ENCODE measurements at regions not wholly inside any gene's neighbourhood (a gene's known extent, or its start where the extent isn't known, plus 50 kb on each side); places are given as distances from the start of the nearest gene placed in this dataset.
"Not testable (repeated sequence)": the region's sequence is repeated elsewhere in the genome, so short reads cannot be mapped to it uniquely, and the experiment has no call there.

DNA sequence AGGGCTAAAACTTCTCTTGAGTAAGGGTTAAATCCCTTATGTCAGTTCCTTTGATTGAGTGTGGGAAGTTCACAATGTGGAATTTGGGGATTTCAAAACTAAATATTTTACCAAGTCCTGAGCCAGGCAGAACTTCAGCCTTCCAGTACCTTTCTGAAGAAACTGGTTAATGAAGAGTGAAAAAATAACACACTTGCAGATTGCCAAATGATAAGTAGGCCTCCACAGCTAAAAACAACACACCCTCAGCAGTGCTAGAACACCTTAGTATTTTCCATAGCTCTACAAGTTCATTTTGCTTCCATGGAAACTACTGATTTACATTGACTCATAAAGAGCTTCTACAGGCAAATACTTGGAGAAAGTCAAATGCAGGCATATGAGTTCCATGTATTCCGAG is 326.8 kb downstream of the ZNF674 start:
- no peak for DNase-seq

DNA sequence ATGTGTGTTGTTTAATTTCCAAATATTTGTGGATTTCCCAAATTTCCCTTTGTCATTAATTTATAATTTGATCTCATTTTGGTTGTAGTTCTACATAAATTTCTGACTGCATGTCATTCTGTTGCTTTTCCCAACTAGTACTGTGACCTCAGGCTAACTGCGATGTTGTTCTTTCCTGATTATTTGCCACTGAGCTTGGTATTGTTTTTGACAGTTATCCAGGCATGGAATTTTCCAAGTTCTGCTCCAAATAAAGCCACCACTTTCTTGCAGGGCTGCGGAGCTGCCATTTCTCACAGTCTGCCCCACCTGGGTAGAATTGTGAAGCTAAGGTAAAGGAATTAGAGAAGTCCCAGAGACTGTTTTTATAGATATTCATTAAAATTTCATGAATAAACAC is 328.8 kb downstream of the ZNF674 start:
- no peak for DNase-seq

DNA sequence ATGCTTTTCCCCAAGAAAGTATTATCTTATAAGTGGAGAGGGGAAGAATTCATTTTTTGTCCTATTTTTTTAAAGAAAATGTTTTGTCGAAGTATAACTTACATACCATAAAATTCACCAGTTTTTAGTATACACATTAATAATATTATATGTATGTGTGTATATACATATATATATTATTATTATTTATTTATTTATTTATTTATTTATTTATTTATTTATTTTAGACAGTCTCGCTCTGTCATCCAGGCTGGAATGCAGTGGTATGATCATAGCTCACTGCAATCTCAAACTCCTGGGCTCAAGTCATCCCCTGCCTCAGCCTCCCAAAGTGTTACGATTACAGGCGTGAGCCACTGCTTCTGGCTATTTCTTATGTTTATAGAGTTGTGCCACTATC is 334.1 kb downstream of the ZNF674 start:
- DNase-seq: no peak

DNA sequence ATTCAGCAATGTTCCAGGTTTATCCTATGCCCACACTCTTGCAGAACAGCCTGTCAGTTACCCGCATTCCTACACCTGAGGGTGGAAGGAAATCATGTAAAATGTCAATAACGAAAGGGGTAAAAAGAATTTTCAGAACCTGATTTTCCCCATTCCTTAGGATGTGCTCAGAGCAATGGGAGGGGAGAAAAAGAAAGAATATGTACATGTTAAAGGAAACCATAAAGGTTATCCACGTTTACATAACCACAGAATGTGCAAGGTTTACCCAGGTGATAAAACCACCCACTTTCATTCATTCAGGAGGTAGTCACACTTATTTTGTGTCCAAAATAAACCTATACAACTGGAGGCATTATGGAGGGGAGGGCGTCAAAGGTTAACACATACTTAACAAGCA is 335.5 kb downstream of the ZNF674 start:
- no peak for DNase-seq

DNA sequence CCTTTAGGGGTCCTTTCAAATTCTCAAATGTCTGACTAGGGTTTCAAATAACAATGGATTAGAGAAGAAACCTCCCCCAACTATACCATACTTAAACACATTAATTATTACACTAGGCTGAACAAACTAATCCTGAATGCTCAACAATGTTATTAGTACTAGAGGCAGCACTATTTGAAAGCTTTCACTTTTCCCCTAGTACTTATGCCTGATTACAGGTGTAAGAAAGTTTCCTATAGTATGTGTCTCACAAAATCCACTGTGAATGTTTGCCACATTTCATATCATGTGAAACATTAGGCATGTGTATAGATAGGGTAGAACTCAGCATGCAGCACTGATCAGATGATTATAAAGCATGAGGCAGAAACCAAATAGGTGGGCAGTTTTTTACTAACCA is 336.2 kb downstream of the ZNF674 start:
- no peak for DNase-seq

DNA sequence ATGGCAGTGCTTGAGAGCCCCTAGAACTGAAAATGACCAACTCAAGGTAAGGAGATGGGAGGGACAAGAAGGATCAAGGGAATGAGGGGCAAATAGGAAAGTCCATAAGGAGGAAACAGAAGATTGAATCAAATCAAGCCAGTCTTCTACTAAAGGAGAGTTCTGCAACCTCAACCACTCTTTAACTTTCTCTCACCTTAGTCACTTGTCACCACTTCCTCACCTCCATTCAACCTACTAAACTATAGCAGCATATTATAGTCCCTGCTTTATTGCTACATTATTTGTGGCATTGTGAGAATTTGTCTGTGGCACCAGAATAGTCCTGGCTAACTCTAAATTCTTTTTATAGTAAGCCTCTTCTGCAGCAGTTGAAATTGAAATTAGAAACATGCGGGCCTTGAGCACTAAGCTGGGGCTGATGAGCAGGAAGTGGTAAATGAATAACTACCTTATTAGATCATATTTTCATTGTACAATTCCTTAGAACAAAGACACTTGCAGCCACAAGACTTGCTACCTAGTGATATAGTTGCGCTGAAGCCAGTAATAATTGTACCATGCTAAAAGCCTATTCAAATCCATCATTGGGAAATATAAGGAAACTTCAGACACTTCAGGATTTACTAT is 336.9 kb downstream of the ZNF674 start:
- no peak for DNase-seq

DNA sequence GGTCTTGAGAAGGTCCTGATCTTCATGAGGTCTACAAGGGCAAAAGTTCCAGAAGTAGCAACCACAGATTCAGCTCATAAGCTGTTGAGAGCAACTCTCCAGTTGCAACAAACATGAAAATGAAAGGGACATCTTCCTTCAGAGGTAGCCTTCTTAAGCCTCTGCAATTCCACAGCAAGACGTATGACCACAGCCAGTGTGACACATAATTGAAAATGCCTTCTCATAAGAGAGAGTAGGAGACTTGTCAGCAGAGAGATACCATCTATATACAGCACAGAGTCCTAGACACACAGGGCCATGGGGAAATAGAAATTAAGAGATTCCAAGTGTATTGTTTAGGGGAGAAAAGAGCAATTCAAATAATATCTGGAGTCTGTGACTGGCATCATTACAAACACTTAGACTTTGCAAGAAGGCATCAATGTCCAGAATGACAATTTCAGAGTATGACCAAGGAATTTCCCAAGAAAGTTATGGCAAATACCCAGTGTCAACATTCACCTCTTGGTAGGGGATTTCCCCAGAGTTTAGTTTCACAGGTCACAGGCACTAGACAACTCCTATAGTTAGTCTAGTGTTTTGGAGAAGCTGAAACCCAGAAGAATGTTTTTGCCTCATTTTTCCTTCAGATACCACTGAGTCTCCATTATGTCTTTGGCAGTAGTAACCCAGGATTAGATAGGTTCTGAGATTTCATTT is 340.3 kb downstream of the ZNF674 start:
- no peak for DNase-seq

DNA sequence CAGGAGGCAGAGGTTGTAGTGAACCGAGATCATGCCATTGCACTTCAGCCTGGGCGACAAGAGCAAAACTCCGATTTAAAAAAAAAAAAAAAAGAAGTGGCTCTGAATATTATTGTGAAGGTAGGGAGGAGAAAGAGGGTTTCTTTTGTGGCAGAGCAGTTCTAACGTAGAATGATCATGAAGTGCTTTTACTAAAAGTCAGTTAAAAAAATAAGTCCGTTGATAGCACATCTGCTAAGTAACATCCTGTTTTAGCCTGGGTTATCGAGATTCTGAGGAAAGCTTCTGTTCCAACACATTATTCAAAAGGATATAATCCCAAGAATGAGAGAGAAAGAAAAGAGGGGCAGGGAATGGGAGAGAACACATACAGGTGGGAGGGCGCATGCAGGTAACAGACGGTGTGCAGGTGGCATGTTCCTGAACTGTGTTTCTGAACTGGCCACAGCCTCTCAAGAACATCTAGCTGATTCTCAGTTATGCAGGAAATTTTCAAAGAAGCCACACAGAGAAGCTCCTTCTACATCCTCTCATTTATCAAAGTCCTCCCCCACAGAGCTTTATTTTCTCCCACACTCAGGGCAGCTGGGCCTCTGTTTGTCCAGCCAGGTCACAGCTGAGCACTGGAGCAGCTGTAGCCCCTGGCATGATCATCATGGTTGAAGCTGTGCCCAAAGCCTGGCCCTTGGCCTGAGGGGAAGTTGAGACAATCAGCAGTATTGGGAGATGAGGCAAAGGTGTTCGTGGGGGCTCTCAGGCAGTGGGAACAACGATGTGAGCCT is 342.3 kb downstream of the ZNF674 start:
- DNase-seq: no peak

DNA sequence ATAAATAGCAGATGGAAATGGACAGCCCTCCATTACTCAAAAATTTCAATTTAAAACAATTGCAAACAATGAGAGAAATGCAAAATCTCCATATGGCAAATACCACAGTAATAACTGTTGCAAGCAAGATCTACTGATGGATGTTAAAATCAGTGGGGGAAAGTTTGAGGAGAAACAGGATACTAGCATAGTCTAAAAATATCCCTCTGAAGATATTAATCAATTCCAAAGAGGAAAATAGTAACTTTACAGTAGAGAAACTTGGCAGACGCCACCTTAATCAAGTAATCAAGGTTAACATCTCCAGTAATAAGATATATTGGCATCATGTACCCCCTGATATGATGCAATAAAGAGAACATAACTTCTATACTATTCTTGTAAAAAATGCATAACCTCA is 344.8 kb downstream of the ZNF674 start:
- DNase-seq: no peak

DNA sequence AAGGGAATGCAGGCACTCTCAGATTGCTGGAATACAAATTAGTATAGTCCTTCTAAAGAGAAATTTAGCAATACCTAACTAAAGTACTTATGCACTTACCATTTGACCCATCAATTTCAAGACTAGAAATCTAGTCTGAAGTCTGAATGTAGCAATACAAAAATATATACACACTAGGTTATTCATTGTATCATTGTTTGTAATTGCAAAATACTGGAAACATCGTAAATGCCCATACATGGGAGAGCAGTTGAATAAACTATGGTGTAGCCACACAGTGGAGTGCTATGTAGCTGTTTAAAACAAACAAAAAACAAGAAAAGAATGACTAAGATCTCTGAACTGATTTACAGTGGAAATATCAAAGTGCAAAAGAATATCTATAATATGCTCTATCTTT is 346.4 kb downstream of the ZNF674 start:
- DNase-seq: no peak

DNA sequence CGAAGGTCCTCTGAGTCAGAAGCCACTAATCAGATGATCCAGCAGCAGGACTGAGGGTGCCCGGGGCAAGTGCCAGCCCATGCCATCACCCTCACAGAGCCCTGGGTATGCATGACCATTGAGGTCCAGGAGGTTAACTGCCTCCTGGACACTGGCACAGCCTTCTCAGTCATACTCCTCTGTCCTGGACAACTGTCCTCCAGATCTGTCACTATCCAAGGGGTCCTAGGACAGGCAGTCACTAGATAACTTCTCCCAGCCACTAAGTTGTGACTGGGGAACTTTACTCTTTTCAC is 358.5 kb downstream of the ZNF674 start:
- not testable (repeated sequence) for DNase-seq

DNA sequence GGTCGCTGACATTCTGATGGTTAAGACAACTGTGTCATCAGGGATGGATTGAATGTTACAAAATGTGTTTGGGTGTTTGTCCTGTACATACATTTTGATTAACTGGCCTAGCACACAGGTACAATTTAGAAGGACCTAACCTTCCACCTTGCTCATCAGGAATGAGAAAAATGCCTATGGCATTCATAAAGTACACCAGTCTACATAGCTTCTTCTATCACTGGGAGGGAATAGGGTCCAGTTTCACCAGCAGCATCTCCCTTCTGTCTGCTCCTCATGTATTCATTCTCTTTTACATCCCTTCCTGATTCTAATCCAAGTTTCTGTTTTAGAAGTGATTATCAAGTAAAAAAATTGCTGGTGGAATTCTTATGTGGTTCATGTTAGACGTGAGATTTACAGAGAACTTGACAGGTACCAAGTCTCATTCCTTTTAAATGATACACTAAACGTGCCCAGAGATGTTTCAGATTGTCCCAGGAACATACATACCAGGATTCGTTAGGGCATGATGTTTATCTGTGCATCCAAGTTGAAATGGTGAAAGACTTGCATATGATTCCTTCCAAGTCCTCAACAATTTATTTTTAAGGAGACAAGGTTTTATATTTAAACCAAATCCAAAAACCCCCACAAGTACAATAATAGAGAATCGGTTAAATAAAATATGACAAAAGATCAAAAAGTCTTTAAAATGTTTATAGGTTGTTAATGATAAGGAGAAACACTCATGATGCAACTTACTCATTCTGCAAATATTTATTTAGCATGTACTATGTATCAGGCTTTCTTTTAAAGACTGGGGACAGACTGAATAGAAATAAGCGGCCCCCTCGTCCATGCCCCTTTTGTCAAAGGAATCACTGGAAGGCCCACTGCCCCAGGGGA is 359.1 kb downstream of the ZNF674 start:
- DNase-seq: no peak

DNA sequence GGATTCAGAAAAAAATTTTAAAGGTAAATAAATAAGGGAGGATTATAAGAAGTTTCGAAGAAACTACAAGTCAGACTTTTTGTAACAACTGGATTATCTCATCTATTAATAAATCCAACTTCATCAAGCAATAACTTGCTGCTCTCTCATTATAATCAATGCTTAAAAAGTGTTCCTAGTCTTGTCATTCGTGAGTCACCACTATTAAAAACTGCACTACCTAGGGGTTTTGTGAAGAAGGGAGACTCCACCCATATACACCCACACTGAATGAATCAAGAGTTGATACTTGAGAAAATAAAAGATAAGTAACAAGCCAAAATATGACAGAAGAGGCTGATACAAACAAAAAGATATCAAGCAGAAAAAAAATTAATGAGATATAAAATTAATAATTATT is 360.5 kb downstream of the ZNF674 start:
- DNase-seq: no peak

DNA sequence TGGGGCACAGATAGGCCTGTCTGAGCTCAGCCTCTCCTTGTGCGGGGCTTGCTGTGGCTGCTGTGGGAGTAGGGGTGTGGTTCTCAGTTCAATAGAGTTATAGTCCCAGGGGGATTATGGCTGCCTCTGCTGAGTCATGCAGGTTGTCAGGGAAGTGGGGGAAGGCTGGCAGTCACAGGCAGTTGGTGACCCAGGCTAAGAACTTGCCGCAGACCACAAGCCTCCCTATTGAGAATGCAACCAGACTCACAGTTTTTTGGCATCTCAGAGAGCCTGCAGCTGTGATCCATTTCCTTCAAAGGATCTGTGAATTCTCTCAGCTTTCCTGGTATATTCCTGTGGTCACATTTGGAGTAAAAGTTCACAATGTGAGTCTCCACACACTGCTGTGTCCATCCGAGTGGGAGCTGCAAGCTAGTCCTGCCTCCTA is 364.9 kb downstream of the ZNF674 start:
- DNase-seq: no peak

DNA sequence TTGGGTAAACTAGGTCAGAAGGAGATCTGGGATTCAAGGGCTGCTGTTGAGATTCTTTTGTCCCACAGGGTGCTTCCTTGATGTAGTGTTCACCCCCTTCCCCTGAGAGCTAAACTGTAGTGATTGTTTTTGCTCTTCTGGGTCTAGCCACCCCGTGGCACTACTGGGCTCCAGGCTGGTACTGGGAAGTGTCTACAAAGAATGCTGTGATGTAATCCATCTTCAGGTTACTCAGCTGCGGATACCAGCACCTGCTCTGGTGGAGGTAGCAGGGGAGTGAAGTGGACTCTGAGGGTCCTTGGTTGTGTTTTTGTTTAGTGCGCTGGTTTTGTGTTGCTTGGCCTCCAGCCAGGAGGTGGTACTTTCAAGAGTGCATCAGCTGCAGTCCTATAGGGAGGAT is 365.5 kb downstream of the ZNF674 start:
- DNase-seq: no peak

DNA sequence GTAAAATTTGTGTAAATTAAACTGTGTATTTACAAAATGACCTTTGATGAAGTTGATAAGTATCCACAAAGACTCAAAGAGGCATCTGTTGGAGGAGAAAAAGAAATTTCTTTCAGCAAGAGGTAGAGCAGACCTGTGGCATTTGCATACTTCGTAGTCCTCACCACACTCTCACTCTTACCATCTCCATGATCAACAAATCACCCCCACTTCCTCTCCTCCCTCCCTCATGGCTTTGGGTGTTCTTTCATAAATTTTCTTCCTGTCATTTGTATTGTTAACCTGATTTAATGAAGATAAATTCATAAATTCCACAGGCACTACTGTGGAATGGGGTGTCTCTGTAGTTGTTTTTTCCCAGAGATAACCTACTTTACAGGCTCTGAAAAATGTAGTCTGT is 366.5 kb downstream of the ZNF674 start:
- DNase-seq: no peak

DNA sequence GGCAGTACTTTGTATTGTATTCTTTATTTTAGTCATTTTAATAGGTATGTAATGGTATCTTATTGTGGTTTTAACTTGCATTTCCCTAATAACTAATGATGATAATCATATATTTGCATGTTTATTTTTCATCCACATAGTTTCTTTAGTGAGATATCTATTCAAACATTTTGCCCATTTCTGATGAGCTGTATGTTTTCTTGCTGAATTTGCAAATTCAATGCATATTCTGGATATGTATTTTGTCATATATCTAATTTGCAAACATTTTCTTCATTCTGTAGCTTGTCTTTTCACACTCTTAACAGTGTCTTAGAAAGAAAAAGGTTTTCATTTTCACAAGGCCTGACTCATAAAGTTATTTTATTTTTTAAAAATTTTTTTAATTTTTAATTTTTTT is 372.1 kb downstream of the ZNF674 start:
- no peak for DNase-seq

DNA sequence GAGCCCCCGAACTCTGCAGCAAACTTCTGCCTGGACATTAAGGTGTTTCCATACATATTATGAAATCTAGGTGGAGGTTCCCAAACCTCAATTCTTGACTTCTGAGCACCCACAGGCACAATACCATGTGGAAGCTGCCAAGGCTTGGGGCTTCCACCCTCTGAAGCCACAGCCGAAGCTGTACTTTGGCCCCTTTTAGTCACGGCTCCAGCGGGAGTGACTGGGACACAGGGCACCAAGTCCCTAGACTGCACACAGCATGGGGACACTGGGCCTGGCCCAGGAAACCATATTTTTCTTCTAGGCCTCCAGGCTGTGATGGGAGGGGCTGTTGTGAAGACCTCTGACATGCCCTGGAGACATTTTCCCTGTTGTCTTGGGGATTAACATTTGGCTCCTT is 373.8 kb downstream of the ZNF674 start:
- not testable (repeated sequence) for DNase-seq

DNA sequence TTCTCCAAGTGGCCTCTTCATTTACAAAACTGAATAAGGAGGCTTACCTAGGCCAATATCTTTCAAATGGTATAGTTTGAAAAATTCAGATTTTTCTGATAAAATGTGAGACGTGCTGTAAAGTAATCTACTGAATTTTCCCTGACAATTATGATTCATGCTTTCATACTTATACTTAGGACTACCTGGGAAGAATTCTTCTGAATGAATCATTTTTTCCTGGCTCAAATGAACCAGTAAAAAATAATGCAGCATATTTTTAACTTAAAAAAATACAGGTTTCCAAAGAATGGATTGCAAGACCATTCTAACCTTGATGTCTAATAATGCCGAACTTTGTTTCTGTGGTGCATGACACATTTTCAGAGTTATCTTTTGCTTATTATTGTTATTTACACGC is 375.4 kb downstream of the ZNF674 start:
- DNase-seq: no peak

DNA sequence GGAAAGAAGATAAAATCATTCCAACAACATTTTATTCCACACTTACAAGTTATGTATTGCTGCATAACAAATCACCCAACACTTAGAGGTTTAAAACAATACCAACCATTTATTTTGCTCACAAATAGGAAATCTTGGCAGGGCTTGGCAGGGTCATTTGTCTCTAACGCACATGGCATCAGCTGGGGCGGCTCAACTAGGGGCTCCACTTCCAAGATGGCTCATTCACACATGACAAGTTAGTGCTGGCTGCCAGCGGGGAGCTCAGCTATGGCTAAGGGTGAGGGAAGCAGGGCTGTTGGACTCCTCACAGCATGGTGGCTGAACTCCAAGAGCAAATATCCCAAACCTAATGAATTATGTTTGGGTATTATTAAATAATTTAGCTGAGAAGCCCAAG is 377.0 kb downstream of the ZNF674 start:
- no peak for DNase-seq

DNA sequence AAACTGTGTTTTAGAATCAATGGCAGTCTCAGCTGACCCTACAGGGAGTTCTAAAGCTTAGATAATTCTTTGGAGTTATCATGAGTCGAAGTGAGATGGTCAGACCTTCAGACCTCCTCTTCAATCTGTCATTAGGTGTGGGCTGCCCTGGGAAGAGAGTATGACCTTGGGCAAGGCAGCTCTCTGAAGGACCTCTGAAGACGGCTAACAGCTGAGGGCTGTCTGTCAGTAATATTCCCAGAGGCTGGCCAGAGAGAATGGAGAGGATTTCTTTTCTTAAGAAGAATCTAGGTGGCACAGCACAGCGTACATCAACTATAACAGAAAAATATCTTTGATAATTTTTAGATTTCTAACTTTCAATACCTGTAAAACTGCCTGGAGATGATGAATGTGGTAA is 379.4 kb downstream of the ZNF674 start:
- DNase-seq: no peak

DNA sequence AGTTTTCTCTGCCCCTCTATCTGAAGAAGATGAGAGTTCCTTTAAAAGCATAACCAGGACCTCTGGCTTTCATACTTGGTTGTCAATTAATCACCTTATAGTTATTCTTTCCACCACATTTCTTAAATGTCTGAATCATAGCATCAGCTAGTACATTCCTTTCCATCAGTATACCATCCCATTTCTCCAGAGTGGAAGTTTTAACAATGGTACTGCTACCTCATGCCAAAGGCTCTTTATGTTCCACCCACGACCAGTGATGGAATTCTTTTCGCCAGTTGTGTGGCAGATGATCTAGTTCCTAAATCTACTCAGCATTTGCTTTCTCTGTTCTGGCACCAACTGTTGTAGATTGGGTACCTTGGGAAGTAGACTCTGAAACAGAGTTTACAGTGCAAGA is 379.8 kb downstream of the ZNF674 start:
- DNase-seq: no peak

DNA sequence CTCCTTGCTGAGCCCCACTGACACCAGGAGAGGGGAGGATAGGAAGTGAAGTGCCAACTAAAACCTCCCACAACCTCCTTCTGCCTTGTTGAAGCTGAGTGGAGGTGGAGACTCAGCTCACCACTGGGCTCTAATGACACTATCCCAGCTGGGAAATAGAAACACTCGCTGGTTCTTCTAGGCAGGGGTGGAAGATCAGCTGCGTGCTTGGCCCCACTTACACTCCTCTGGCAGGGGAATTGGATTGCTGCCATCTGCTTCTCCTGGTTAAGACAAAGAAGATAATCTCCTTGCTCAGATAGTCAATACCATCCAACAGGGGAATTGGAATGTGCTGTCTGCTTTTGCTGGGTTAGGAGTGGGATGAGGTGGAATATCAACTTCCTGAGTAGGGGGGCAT is 392.5 kb downstream of the ZNF674 start:
- DNase-seq: no peak
